PFSK-1 (cell line): ENCODE measurements at regions not wholly inside any gene's neighbourhood (a gene's known extent, or its start where the extent isn't known, plus 50 kb on each side); places are given as distances from the start of the nearest gene placed in this dataset.

Experiments
- POLR2AphosphoS5 ChIP-seq: IDR thresholded peaks from 2 replicates; pipeline ENCODE4 v1.6.1; 2012; ENCODE audit warnings: low read depth, mild to moderate bottlenecking, control low read depth, low read length, moderate library complexity
- REST ChIP-seq, 2 experiments: IDR thresholded peaks; 2 replicates each; pipeline versions ENCODE4 v1.6.1 to v1.8.0; 2011 to 2012; ENCODE audit warnings: low read depth in 2 of 2, low read length in 2 of 2, control low read depth in 1 of 2, inconsistent platforms in 1 of 2, mild to moderate bottlenecking in 1 of 2, moderate library complexity in 1 of 2; ENCODE audit not compliant: insufficient read depth in 1 of 2
- SIN3A ChIP-seq: IDR thresholded peaks from 2 replicates; pipeline ENCODE4 v1.6.1; 2012; ENCODE audit warnings: mild to moderate bottlenecking, low read length, moderate library complexity, borderline replicate concordance; ENCODE audit not compliant: insufficient read depth
- TAF1 ChIP-seq: IDR thresholded peaks from 2 replicates; pipeline ENCODE4 v1.6.1; 2012; ENCODE audit warnings: low read length, control low read depth, borderline replicate concordance; ENCODE audit not compliant: insufficient read depth

GRCh38 chr11:80533463-80533862 is 1092.6 kb upstream of the TENM4 start:
- TF ChIP-seq REST (IDR thresholded peaks at IDR 0.05; ENCODE audit: insufficient read depth in 1 of 2, low read depth in 2 of 2, low read length in 2 of 2) (no peak), POLR2AphosphoS5 (no peak), SIN3A (no peak), TAF1 (no peak)
